Head of caudate nucleus (tissue), 42 donors: ENCODE measurements at regions not wholly inside any gene's neighbourhood (a gene's known extent, or its start where the extent isn't known, plus 50 kb on each side); places are given as distances from the start of the nearest gene placed in this dataset.
"Not testable (repeated sequence)": the region's sequence is repeated elsewhere in the genome, so short reads cannot be mapped to it uniquely, and the experiment has no call there.

Source experiments
- DNase-seq, 42 donors: peaks; one replicate each; pipeline versions ENCODE4 v3.0.0 to v3.0.0-alpha.2; 2020 to 2021; ENCODE audit warnings: mixed read lengths in 7 of 42
- intact Hi-C: fragments of 100-400 bp; cut with DNase I; formaldehyde crosslinking; loops from one replicate; pipeline ENCODE4 v1.15.0; 2022

GRCh38 chr12:4196805-4197420, 76.6 kb upstream of the CCND2 start:
- intact Hi-C loops = no loop called here
- DNase-seq = no peak

- no peak for DNase-seq
- intact Hi-C loops = no loop called here
Observed at GRCh38 chr12:4194668-4195067, 78.9 kb upstream of the CCND2 start.

GRCh38 chr12:4193821-4194220, 79.7 kb upstream of the CCND2 start:
- no peak for DNase-seq
- intact Hi-C loops = no loop called here

- DNase-seq = no peak
- intact Hi-C loops = no loop called here
Observed at GRCh38 chr12:4191642-4192041, 81.9 kb upstream of the CCND2 start.

GRCh38 chr12:4191149-4191548, 82.4 kb upstream of the CCND2 start:
- DNase-seq = no peak
- intact Hi-C loops = no loop called here

GRCh38 chr12:4190366-4191063, 83.0 kb upstream of the CCND2 start:
- intact Hi-C loops = no loop called here
- no peak for DNase-seq

- intact Hi-C loops = no loop called here
- no peak for DNase-seq
Observed at GRCh38 chr12:4189721-4190120, 83.8 kb upstream of the CCND2 start.

- intact Hi-C loops = no loop called here
- no peak for DNase-seq
Observed at GRCh38 chr12:4187916-4188315, 85.6 kb upstream of the CCND2 start.

- DNase-seq, intact Hi-C loops: not testable (repeated sequence)
Observed at GRCh38 chr12:4187315-4187714, 86.2 kb upstream of the CCND2 start.

- no peak for DNase-seq
- intact Hi-C loops = no loop called here
Observed at GRCh38 chr12:4178424-4179170, 95.0 kb upstream of the CCND2 start.

GRCh38 chr12:4177262-4177661, 96.3 kb upstream of the CCND2 start:
- DNase-seq = no peak
- intact Hi-C loops = no loop called here

- no peak for DNase-seq
Observed at GRCh38 chr12:4176168-4176567, 97.4 kb upstream of the CCND2 start.

GRCh38 chr12:4174417-4174816, 99.1 kb upstream of the CCND2 start:
- intact Hi-C loops = no loop called here
- peak in 25 of 42 donors; percentile 14 to 58 (median 32) for DNase-seq

More at GRCh38 chr12:4176168-4176567, 97.4 kb upstream of the CCND2 start:
- intact Hi-C loops = no loop called here

- DNase-seq = no peak
- intact Hi-C loops = no loop called here
Observed at GRCh38 chr12:4172999-4173398, 100.6 kb upstream of the CCND2 start.

- DNase-seq = no peak
- intact Hi-C loops = no loop called here
Observed at GRCh38 chr12:4171742-4172141, 101.8 kb upstream of the CCND2 start.

GRCh38 chr12:4169959-4170358, 103.6 kb upstream of the CCND2 start:
- intact Hi-C loops = no loop called here
- DNase-seq = no peak

- intact Hi-C loops = no loop called here
- DNase-seq = no peak
Observed at GRCh38 chr12:4169531-4169930, 104.0 kb upstream of the CCND2 start.

- intact Hi-C loops = no loop called here
- DNase-seq = peak in 1 of 42 donors; percentile 15
Observed at GRCh38 chr12:4168036-4168435, 105.5 kb upstream of the CCND2 start.

GRCh38 chr12:4164559-4165558, 108.7 kb upstream of the CCND2 start:
- peak in 36 of 42 donors; percentile 7 to 72 (median 36) for DNase-seq
- intact Hi-C loops = no loop called here
